GM20000 (cell line): ENCODE measurements at regions not wholly inside any gene's neighbourhood (a gene's known extent, or its start where the extent isn't known, plus 50 kb on each side); places are given as distances from the start of the nearest gene placed in this dataset.

Experiments used
- DNase-seq: peaks from one replicate; pipeline ENCODE4 v3.0.0; 2012; ENCODE audit warnings: low spot score
- TF ChIP-seq, protein P1 (sequence below): IDR thresholded peaks from 2 replicates; pipeline ENCODE4 v1.5.1; 2012; ENCODE audit warnings: mild to moderate bottlenecking, control low read depth; ENCODE audit errors: extremely low read depth, missing control alignments

DNA sequence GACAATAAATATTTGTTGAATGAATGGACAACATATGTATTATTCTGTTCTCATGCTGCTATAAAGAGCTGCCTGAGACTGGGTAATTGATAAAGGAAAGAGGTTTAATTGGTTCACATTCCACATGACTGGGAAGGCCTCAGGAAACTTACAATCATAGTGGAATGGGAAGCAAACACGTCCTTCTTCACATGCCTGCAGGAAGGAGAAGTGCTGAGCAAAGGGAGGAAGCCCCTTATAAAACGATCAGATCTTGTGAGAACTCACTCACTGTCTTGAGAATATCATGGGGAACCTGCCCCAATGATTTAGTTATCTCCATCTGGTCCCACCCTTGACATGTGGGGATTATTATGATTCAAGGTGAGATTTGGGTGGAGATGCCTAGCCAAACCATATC lies 233.9 kb upstream of the AADAT start:
- TF ChIP-seq, protein P1, sequence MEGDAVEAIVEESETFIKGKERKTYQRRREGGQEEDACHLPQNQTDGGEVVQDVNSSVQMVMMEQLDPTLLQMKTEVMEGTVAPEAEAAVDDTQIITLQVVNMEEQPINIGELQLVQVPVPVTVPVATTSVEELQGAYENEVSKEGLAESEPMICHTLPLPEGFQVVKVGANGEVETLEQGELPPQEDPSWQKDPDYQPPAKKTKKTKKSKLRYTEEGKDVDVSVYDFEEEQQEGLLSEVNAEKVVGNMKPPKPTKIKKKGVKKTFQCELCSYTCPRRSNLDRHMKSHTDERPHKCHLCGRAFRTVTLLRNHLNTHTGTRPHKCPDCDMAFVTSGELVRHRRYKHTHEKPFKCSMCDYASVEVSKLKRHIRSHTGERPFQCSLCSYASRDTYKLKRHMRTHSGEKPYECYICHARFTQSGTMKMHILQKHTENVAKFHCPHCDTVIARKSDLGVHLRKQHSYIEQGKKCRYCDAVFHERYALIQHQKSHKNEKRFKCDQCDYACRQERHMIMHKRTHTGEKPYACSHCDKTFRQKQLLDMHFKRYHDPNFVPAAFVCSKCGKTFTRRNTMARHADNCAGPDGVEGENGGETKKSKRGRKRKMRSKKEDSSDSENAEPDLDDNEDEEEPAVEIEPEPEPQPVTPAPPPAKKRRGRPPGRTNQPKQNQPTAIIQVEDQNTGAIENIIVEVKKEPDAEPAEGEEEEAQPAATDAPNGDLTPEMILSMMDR = no peak
- no peak for DNase-seq

DNA sequence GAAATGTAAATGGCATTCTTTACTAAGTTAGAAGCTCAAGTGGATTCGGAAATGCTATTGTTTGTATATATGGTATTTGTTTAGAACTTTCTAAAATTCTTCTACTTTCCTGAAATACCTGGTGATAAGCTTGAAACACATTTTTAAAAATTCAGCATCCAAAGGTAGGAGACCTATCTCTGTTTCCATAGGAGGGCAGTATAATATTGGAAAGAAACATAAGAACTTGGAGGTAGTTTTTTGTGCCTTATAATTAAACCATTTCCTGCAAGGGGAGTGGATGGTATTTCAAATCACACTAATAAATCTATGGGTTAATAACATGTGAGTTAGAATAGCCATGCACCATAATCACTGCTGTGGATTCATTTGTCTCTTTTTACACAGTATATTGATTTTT lies 217.4 kb upstream of the AADAT start:
- no peak for DNase-seq
- TF ChIP-seq, protein P1 = no peak

DNA sequence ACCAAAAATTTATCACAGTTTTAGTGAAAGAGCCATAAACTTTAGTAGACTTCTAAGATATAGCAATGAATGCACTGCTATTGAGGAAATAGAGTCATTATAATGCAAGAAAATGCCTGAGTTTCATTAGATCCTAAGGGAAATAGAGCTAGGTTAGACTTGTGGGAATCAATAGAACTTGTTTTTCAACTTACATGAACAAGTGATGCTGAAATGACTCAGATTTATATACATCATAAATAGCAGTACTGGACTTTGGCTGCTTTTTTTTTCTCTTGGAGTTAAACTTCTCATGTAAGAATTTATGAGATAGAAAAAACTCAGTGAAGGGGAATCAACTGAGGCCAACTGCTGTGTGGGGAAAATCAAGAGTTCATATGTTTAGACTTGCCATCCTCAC lies 216.5 kb upstream of the AADAT start:
- no peak for DNase-seq
- TF ChIP-seq, protein P1 = no peak

DNA sequence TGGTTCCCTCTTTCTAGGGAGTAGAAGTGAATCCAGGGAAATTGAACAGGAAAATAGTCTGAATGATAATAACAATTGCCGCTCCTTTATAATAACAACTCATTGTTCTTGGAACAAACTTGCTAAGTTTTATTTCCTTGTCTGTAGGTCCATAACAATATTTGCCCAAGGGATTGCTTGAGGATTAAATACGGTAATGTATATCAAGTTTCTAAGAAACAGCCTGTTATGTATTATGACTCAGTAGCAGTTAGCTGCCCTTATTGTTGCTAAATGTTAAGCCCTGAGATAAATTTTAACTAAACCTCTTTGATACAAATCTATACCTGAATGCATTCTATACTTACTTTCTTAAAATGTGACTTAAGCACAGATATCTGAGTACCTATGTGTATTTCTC lies 215.9 kb upstream of the AADAT start:
- TF ChIP-seq, protein P1 = no peak
- DNase-seq = no peak

DNA sequence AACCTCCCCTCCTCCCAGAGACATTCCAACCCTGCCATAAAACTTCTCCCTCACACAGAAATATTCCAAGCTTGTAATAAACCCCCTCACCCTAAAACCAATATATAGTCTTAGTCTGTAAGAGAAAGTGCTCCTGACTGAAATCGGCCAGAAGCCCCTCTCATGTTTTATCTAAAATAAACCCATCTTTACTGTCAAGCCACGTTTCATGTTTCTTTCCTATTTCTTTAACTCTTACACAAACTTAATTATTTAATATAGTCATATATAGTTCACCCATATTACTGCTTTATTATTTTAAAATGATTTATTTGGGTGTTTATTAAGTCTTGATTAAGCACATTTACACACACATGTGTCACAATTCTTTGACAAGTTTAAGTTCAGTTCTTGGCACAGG lies 191.3 kb upstream of the AADAT start:
- TF ChIP-seq, protein P1 = no peak
- no peak for DNase-seq

DNA sequence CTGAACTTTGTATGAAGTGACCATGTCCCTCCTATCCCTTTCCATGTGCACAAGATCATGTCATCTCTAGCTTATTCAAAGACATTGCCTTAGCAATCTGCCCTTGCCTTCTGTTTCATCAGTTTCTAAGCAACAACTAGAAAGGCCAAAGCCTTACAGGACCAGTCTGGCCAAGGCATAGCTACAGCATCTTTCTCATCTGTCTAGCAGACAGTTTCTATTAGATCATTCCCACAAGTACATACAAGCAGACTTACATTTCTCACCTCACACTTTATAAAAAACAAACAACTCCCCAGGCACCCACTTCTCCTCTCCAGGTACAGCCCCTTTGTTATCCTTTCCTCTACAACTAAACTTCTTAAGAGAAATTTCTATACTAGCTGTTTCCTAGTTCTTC lies 188.7 kb upstream of the AADAT start:
- DNase-seq = no peak
- TF ChIP-seq, protein P1 = no peak

DNA sequence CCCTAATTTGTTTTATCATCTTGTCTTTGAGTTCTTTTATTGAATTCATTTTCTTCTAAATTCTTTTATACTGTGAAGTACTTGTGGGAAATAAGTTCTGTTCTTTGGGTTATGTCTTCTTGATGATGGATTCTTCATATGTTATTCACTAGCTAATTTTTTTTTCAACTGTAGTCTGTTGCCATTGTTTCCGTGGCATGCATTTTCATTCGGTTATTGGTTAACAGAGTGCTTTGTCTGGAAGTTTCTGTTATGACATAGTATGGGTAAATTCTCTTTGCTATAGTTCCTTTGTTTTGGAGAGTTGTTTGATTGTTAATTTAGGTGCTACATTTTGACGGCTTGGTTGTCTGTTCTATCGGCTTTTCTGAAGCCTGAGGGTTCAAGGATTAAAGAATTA lies 184.9 kb upstream of the AADAT start:
- TF ChIP-seq, protein P1 = no peak
- DNase-seq = no peak

DNA sequence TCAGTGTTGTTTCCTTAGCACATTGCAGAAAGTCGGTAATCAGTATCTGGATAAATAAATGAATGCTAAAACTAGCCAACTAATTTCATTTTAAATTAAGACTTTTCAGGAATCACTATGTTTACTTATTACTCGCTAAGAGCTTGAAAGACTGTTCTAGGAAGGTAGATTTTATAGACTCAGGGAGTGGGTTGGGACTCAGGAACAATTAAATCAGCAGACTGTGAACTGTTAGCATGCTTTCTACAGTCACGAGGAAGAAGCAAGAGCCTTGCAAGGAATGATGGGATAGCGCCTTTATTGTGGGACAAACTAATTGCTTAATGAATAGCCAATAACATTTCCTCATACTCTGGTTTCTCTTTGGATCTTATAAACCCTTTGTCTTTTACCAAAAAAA lies 183.2 kb upstream of the AADAT start:
- TF ChIP-seq, protein P1 = no peak

More for the DNA sequence above, 183.2 kb upstream of the AADAT start:
- no peak for DNase-seq
